K562 (cell line): ENCODE measurements at regions not wholly inside any gene's neighbourhood (a gene's known extent, or its start where the extent isn't known, plus 50 kb on each side); places are given as distances from the start of the nearest gene placed in this dataset.

Experiments
- ATAC-seq: fragments of 200-7000 bp; cut with Tn5 transposase; 3 replicates; pipeline ENCODE4 v1.9.1; 2020; ENCODE audit warnings: moderate library complexity
- BruUV-seq: library from RNA; stranded (reverse); fragments of 400-500 nt; replicated peaks from 2 replicates; lab custom pipeline; 2021; lab: Mats Ljungman, UMichigan
- CTCF ChIA-PET: fragments of 300-600 bp; formaldehyde crosslinking; extraction: SDS; loops from one replicate; lab custom pipeline; 2021; ENCODE audit warnings: low intra/inter-chr PET ratio; lab: Yijun Ruan, JAX
- POLR2A ChIA-PET: fragments of 300-600, 350-650 bp; sonication (Branson Sonifier 250); formaldehyde crosslinking; extraction: SDS; loops from one replicate; lab custom pipeline; 2021; ENCODE audit warnings: antibody characterized with exemption, inconsistent platforms; lab: Yijun Ruan, JAX
- DNase-seq, 4 experiments: peaks; one replicate each; pipeline versions ENCODE4 v3.0.0 to v3.0.0-alpha.2; 2011 to 2018; ENCODE audit warnings: low spot score in 3 of 4, mixed read lengths in 3 of 4; ENCODE audit errors: extremely low read depth in 1 of 4
- FAIRE-seq: peaks from 2 replicates; lab custom pipeline; 2011; peaks lifted over from hg19 to GRCh38; lab: Jason Lieb, UNC
- H2AFZ ChIP-seq: 2 replicates; pipeline ENCODE4 v1.6.0; 2011; ENCODE audit warnings: low read depth, low read length, control low read depth, inconsistent platforms
- H3K27ac ChIP-seq: fragments of 200-600 bp; 3 replicates; pipeline ENCODE4 v1.8.0; 2011; ENCODE audit warnings: low read depth, mild to moderate bottlenecking, control low read depth, inconsistent platforms, low read length, moderate library complexity, mixed read lengths; ENCODE audit errors: extremely low read depth
- H3K27me3 ChIP-seq, 2 experiments: fragments of 300-600 bp in 1 of 2; 2 replicates in 1 of 2; 3 replicates in 1 of 2; pipeline versions ENCODE4 v1.6.0 to v1.8.0; 2011; ENCODE audit warnings: inconsistent platforms in 2 of 2, low read length in 2 of 2, mild to moderate bottlenecking in 1 of 2, mixed read lengths in 1 of 2, moderate library complexity in 1 of 2; ENCODE audit not compliant: control insufficient read depth in 2 of 2, insufficient read depth in 2 of 2
- H3K36me3 ChIP-seq: fragments of 300-600 bp; 3 replicates; pipeline ENCODE4 v1.8.0; 2011; ENCODE audit warnings: mild to moderate bottlenecking, low read length, inconsistent platforms; ENCODE audit not compliant: control insufficient read depth, insufficient read depth
- H3K4me1 ChIP-seq, 2 experiments: fragments of 200-600 bp in 1 of 2; replicated peaks in 1 of 2; 2 replicates in 1 of 2; 3 replicates in 1 of 2; pipeline versions ENCODE4 v1.5.1 to v1.8.0; 2011; ENCODE audit warnings: inconsistent platforms in 2 of 2, low read length in 2 of 2, mild to moderate bottlenecking in 1 of 2, mixed read lengths in 1 of 2, moderate library complexity in 1 of 2; ENCODE audit not compliant: control insufficient read depth in 2 of 2, insufficient read depth in 2 of 2
- H3K4me2 ChIP-seq: 2 replicates; pipeline ENCODE4 v1.6.1; 2011; ENCODE audit warnings: low read length, control low read depth, inconsistent platforms, mixed read lengths; ENCODE audit not compliant: insufficient read depth
- H3K4me3 ChIP-seq: fragments of 200-600 bp; sonication (generic), shearing (Covaris generic); 2 replicates; pipeline ENCODE4 v1.5.1; 2016; ENCODE audit warnings: control low read depth, inconsistent platforms
- H3K79me2 ChIP-seq: fragments of 200-600 bp; 3 replicates; pipeline ENCODE4 v1.8.0; 2011; ENCODE audit warnings: low read length, inconsistent platforms; ENCODE audit not compliant: control insufficient read depth, insufficient read depth
- H3K9ac ChIP-seq, 2 experiments: 2 replicates each; pipeline versions ENCODE4 v1.6.0 to v1.6.1; 2011; ENCODE audit warnings: low read depth in 2 of 2, low read length in 2 of 2, control low read depth in 1 of 2, inconsistent platforms in 1 of 2, mild to moderate bottlenecking in 1 of 2, mixed read lengths in 1 of 2; ENCODE audit not compliant: insufficient read depth in 1 of 2
- H3K9me1 ChIP-seq: one replicate; pipeline ENCODE4 v1.6.0; 2011; ENCODE audit warnings: inconsistent platforms, mild to moderate bottlenecking, low read length, moderate library complexity; ENCODE audit not compliant: control insufficient read depth, insufficient read depth
- H3K9me3 ChIP-seq: replicated peaks from 2 replicates; pipeline ENCODE4 v1.5.1; 2011; ENCODE audit warnings: low read depth, low read length, inconsistent platforms; ENCODE audit not compliant: control insufficient read depth, insufficient read depth
- H4K20me1 ChIP-seq: replicated peaks from 2 replicates; pipeline ENCODE4 v1.6.1; 2011; ENCODE audit warnings: low read length, inconsistent platforms, mixed read lengths; ENCODE audit not compliant: control insufficient read depth, insufficient read depth
- MYNN ChIP-seq, 2 experiments: sonication (generic); formaldehyde crosslinking in 1 of 2; IDR thresholded peaks; 2 replicates each; pipeline versions ENCODE4 v1.5.0 to v1.6.1; 2016 to 2020; ENCODE audit warnings: antibody characterized with exemption in 1 of 2, missing genetic modification reagents in 1 of 2
- POLR2B ChIP-seq: fragments of 450-650 bp; IDR thresholded peaks from 2 replicates; pipeline ENCODE4 v1.6.1; 2018; ENCODE audit warnings: low read depth; ENCODE audit not compliant: partially characterized antibody
- SOX6 ChIP-seq: fragments of 450-650 bp; IDR thresholded peaks from 2 replicates; pipeline ENCODE4 v1.6.1; 2014; ENCODE audit warnings: mild to moderate bottlenecking
- XRCC4 ChIP-seq: IDR thresholded peaks from one replicate; pipeline ENCODE4 v1.6.1; 2011; ENCODE audit not compliant: insufficient read depth, insufficient read length; ENCODE audit errors: extremely low read depth
- YY1 ChIP-seq, 3 experiments: IDR thresholded peaks; 2 replicates each; pipeline ENCODE4 v1.6.1; 2011; ENCODE audit warnings: low read length in 2 of 3, mild to moderate bottlenecking in 2 of 3, moderate library complexity in 2 of 3, borderline replicate concordance in 1 of 3, control low read depth in 1 of 3, low read depth in 1 of 3; ENCODE audit not compliant: insufficient read depth in 3 of 3, insufficient replicate concordance in 2 of 3, control insufficient read depth in 1 of 3, insufficient read length in 1 of 3; ENCODE audit errors: extremely low read depth in 1 of 3
- ZNF354B ChIP-seq: fragments of 250-450 bp; sonication (Bioruptor Pico); IDR thresholded peaks from 2 replicates; pipeline ENCODE4 v1.4.0; 2020
- WGBS: fragments of 100-300 bp; shearing (Covaris generic); methylation state at CpG from one replicate; pipeline ENCODE4 v1.1.6; 2016; ENCODE audit warnings: low coverage, mixed read lengths; ENCODE audit not compliant: insufficient coverage; ENCODE audit errors: missing lambda C conversion rate; 5-methylcytosine and 5-hydroxymethylcytosine counted together
- in situ Hi-C: fragments of 300-500 bp; cut with MboI; formaldehyde crosslinking; loops from 4 replicates; pipeline ENCODE4 v1.15.0; 2018; ENCODE audit warnings: inconsistent platforms, mixed read lengths
- intact Hi-C: fragments of 100-400 bp; cut with micrococcal nuclease; formaldehyde crosslinking; loops from 2 replicates; pipeline ENCODE4 v1.14.2; 2022
- TF ChIP-seq, protein P1 (sequence below), 3 experiments: fragments of 200-800 bp in 1 of 3; fragments of 250-450 bp in 1 of 3; fragments of 450-650 bp in 1 of 3; sonication (Bioruptor Pico) in 1 of 3; sonication (Bioruptor generic) in 1 of 3; formaldehyde crosslinking in 1 of 3; IDR thresholded peaks; 2 replicates each; pipeline versions ENCODE4 v1.6.1 to v1.8.0; 2016 to 2022; ENCODE audit warnings: mild to moderate bottlenecking in 2 of 3, missing genetic modification characterization in 2 of 3, missing compliant biosample characterization in 1 of 3, moderate library complexity in 1 of 3
- TF ChIP-seq, protein P2 (sequence below): sonication (generic); formaldehyde crosslinking; IDR thresholded peaks from 2 replicates; pipeline ENCODE4 v1.8.0; 2022; ENCODE audit warnings: missing genetic modification reagents, mild to moderate bottlenecking, borderline replicate concordance
- TF ChIP-seq, protein P3 (sequence below): sonication (generic); formaldehyde crosslinking; IDR thresholded peaks from 2 replicates; pipeline ENCODE4 v1.8.1; 2023; ENCODE audit warnings: mild to moderate bottlenecking, missing genetic modification reagents, moderate library complexity
- TF ChIP-seq, protein P4 (sequence below): sonication (generic); formaldehyde crosslinking; IDR thresholded peaks from 2 replicates; pipeline ENCODE4 v1.4.0; 2020; ENCODE audit warnings: mild to moderate bottlenecking, missing genetic modification reagents

DNA sequence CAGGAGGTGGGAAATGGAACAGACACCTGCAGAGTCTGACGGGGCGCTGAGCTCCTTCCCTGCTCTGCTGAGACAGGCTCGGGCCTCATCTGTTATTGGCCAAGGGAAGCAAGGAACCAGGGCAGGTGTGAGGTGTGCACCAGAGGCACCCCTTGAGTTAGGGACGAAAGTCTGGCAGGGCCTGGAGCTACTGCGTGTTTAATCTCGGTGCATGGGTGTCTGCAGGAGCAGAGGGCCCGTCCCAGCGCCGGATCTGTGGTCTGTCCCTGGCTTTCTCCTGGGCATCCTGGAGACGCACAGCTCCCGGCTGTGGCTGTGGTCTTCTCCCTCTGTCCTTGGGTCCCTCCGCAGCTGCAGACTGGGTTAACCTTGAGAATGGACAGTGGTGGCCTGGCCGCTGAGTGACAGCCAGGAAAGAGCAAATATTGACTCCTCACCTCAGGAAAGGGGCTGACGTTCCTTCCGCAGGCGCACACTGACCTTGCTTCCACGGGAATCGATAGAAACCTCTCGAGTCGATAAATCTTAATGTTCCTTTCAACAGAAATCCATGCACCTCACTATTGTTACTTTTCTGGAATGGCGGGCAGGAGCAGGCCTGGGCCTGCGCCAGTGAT, 975.6 kb downstream of the BRD1 start (continued):
- TF ChIP-seq YY1 (IDR thresholded peaks at IDR 0.05; ENCODE audit: borderline replicate concordance in 1 of 3, control insufficient read depth in 1 of 3, extremely low read depth in 1 of 3, insufficient read depth in 3 of 3, insufficient read length in 1 of 3, insufficient replicate concordance in 2 of 3, low read depth in 1 of 3, low read length in 2 of 3): no peak
- TF ChIP-seq, protein P1, sequence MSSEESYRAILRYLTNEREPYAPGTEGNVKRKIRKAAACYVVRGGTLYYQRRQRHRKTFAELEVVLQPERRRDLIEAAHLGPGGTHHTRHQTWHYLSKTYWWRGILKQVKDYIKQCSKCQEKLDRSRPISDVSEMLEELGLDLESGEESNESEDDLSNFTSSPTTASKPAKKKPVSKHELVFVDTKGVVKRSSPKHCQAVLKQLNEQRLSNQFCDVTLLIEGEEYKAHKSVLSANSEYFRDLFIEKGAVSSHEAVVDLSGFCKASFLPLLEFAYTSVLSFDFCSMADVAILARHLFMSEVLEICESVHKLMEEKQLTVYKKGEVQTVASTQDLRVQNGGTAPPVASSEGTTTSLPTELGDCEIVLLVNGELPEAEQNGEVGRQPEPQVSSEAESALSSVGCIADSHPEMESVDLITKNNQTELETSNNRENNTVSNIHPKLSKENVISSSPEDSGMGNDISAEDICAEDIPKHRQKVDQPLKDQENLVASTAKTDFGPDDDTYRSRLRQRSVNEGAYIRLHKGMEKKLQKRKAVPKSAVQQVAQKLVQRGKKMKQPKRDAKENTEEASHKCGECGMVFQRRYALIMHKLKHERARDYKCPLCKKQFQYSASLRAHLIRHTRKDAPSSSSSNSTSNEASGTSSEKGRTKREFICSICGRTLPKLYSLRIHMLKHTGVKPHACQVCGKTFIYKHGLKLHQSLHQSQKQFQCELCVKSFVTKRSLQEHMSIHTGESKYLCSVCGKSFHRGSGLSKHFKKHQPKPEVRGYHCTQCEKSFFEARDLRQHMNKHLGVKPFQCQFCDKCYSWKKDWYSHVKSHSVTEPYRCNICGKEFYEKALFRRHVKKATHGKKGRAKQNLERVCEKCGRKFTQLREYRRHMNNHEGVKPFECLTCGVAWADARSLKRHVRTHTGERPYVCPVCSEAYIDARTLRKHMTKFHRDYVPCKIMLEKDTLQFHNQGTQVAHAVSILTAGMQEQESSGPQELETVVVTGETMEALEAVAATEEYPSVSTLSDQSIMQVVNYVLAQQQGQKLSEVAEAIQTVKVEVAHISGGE (CRISPR knock-in tag; IDR thresholded peaks at IDR 0.05): no peak

DNA sequence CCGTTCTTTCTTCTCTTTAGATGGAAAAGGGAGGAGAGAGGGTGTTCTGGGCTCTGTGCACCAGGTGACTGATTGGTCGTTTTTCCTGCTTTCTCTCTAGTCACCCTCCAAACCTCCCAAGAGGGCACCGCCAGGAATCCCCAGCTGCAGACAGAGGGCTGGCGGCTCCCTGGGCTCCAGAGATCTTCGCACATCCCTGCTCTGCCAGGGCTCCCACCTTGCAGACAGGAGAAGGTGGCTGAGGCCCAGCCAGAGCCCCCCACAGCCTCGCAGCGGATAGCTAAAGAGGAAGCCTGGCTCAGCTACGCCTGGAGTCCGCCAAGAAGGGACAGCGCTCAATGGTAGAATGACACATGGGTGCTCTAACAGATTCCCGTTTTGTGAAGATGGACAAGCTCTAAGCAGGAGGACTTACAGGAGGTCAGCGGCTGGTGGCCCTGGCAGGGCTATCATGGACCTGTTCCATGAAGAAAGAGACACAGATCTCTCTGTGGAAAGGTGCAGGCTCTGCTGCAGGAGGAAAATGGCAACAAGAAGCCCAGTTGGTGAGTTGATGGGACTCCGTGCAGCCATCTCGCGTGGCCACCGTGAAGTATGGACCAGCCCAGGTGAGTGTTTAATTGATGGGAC, 976.9 kb downstream of the BRD1 start:
- no peaks in the 10 kb centered on the region for H3K9me3 ChIP-seq
- POLR2A ChIA-PET: interaction anchor here (0.9 kb wide), 1 partner anchor 25 kb away, joined by 4 read pairs; no protein-coding TSS in a partner anchor
- H2AFZ ChIP-seq: no peak overlapping the region
- intact Hi-C loops: no loop called here
- ATAC-seq: no peak
- no peaks in the 10 kb centered on the region for H3K4me1 ChIP-seq
- no peaks in the 10 kb centered on the region for H3K79me2 ChIP-seq
- in situ Hi-C loops: no loop called here
- no TSS peak for BruUV-seq
- under 1% methylated on average over 14 of the region's 16 CpGs for WGBS
- H3K27ac ChIP-seq: no peak overlapping the region
- H3K4me3 ChIP-seq: no peak overlapping the region
- H3K4me2 ChIP-seq: no peak overlapping the region
- no peak for FAIRE-seq
- DNase-seq: no peak
- no peaks in the 10 kb centered on the region for H3K36me3 ChIP-seq
- H3K9me1 ChIP-seq: no peaks in the 10 kb centered on the region
- no peaks in the 10 kb centered on the region; a peak in 1 of 5 replicates for H3K27me3 ChIP-seq
- no peaks in the 10 kb centered on the region; the same call in 1 of the 2 replicates for H4K20me1 ChIP-seq
- CTCF ChIA-PET: no interaction called here
- no peak overlapping the region for H3K9ac ChIP-seq
- no peak for TF ChIP-seq SOX6
- TF ChIP-seq, protein P2, sequence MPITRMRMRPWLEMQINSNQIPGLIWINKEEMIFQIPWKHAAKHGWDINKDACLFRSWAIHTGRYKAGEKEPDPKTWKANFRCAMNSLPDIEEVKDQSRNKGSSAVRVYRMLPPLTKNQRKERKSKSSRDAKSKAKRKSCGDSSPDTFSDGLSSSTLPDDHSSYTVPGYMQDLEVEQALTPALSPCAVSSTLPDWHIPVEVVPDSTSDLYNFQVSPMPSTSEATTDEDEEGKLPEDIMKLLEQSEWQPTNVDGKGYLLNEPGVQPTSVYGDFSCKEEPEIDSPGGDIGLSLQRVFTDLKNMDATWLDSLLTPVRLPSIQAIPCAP (CRISPR knock-in tag): no peak
- no peak for TF ChIP-seq POLR2B
- no peak for TF ChIP-seq MYNN (IDR thresholded peaks at IDR 0.05)
- no peak for TF ChIP-seq MYNN (CRISPR knock-in tag; IDR thresholded peaks at IDR 0.05)
- no peak for TF ChIP-seq XRCC4
- TF ChIP-seq, protein P3, sequence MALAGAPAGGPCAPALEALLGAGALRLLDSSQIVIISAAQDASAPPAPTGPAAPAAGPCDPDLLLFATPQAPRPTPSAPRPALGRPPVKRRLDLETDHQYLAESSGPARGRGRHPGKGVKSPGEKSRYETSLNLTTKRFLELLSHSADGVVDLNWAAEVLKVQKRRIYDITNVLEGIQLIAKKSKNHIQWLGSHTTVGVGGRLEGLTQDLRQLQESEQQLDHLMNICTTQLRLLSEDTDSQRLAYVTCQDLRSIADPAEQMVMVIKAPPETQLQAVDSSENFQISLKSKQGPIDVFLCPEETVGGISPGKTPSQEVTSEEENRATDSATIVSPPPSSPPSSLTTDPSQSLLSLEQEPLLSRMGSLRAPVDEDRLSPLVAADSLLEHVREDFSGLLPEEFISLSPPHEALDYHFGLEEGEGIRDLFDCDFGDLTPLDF (CRISPR knock-in tag): no peak
- TF ChIP-seq ZNF354B (CRISPR knock-in tag): no peak
- TF ChIP-seq, protein P4, sequence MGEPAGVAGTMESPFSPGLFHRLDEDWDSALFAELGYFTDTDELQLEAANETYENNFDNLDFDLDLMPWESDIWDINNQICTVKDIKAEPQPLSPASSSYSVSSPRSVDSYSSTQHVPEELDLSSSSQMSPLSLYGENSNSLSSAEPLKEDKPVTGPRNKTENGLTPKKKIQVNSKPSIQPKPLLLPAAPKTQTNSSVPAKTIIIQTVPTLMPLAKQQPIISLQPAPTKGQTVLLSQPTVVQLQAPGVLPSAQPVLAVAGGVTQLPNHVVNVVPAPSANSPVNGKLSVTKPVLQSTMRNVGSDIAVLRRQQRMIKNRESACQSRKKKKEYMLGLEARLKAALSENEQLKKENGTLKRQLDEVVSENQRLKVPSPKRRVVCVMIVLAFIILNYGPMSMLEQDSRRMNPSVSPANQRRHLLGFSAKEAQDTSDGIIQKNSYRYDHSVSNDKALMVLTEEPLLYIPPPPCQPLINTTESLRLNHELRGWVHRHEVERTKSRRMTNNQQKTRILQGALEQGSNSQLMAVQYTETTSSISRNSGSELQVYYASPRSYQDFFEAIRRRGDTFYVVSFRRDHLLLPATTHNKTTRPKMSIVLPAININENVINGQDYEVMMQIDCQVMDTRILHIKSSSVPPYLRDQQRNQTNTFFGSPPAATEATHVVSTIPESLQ (CRISPR knock-in tag): no peak
